Islet precursor cell (in vitro differentiated cells): ENCODE measurements at regions not wholly inside any gene's neighbourhood (a gene's known extent, or its start where the extent isn't known, plus 50 kb on each side); places are given as distances from the start of the nearest gene placed in this dataset.
"Not testable (repeated sequence)": the region's sequence is repeated elsewhere in the genome, so short reads cannot be mapped to it uniquely, and the experiment has no call there.

Source experiments
- DNase-seq: peaks from one replicate; pipeline ENCODE4 v3.0.0-alpha.2; 2018

DNA sequence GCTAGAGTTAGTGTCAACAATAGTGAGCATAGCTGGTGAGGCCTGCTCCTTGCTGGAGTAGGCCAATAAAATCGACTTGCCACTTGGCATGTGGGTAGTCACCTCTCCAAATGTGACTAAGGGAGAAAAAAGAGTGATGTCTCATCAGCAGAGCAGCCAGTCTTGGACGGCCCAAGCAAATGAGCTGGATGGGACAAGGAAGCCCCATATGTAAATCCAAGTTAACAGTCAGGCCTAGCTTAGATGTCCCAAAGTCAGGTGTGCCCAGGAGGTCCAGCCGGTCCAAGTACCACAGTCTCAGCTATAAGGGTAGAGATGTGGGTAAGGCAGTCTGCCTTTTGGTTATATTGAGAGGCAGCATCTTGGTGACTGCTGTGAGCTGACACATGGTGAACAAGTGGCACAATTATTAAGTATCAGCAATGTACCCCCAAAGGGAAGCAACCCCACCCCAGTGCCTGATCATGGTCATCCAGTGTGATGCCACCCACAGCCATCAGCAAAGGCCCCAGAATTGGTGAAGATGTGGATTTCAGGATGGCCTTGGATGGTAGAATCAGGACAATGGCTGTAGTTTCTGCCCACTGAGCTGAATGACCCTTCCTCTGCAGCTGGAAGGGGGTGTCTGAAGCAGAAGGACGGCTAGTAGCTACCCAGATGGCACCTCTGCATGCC lies 83.4 kb downstream of the TNFRSF13B start:
- peak; percentile 30 for DNase-seq

DNA sequence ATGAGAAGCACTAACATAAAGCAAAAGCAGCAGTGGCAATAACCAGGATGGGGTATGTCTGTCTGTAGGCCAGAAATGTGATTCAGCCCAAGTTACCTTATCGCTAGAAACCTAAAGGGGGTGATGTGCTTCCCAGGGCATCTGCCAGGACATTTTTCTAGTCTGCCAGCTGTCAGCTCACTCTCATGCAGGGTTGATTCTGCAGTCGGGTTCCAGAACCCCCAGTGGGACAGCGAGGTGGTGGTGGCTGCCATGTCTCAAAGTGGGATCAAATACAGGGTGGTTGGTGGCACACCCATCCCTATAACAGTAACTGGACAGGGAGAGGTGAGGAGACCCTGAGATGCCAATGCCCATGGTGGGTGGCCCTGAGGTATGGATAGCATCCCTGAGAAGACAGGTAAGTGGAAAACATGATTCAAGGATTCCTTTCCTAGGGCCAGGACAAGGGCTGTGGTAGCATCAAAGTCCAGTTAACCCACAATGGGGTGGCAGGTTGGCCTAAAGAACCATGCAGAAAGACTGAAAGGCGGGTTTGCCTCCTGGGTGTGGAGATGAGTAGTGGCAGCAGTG lies 84.3 kb downstream of the TNFRSF13B start:
- peak; percentile 37 for DNase-seq

DNA sequence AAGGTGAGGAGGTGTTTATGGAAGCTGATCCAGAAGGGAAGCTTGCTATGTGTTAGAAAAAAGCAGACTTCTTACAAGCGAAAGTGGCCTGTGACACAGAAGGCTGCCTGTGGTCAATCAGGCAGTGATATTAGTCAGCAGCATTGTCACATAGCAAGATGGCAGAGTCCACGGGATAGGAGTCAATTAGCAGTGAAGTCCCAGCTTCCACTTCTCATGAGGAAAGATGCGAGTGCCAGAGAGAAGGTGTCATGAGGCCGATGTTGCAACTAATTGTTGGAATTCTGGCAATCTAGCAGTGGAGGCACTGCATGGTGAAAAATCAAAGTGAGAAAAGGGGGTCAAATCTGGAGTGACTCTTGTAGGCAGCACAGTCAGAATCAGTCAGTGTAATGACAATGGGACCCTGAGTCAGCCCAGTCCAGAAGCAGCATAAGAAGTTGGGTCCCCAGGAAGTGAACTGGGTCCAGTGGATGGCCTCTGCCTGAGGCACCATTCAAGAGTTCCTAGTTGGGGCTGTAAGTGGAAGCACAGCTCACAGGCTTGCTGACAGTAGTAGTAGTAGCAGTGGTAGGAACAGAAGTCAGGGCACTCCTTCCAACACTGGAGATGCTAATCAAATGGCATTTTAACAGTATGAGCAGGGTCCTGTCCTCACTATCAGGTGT lies 85.1 kb downstream of the TNFRSF13B start:
- peak; percentile 42 for DNase-seq

DNA sequence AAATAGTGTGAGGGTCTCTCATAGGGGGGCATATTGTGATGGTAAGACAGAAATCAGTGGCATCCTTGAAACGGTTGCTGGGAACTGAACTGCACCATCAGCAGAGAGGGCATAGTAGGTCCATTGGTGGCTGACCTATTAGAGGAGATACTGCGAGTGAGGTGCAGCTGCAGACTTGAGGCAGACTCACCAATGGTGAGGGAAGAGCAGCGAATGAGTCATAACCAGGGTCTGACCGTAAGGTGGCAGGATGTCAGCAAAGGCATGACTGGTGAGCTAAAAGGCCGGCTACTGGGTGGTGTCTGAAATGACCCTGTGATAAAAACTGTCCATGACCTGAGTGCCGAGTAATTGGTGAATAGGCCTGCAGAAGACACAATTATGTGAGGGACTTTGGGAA lies 86.7 kb downstream of the TNFRSF13B start:
- not testable (repeated sequence) for DNase-seq

DNA sequence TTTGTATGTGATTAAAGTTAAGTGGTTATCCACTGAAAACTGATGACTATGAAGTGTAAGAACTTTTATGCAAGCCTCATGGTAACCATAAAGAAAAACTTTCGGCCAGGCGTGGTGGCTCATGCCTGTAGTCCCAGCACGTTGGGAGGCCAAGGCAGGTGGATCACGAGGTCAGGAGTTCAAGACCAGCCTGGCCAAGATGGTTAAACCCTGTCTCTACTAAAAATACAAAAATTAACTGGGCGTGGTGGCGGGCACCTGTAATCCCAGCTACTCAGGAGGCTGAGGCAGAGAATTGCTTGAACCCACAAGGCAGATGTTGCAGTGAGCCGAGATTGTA lies 89.0 kb downstream of the TNFRSF13B start:
- DNase-seq: not testable (repeated sequence)

DNA sequence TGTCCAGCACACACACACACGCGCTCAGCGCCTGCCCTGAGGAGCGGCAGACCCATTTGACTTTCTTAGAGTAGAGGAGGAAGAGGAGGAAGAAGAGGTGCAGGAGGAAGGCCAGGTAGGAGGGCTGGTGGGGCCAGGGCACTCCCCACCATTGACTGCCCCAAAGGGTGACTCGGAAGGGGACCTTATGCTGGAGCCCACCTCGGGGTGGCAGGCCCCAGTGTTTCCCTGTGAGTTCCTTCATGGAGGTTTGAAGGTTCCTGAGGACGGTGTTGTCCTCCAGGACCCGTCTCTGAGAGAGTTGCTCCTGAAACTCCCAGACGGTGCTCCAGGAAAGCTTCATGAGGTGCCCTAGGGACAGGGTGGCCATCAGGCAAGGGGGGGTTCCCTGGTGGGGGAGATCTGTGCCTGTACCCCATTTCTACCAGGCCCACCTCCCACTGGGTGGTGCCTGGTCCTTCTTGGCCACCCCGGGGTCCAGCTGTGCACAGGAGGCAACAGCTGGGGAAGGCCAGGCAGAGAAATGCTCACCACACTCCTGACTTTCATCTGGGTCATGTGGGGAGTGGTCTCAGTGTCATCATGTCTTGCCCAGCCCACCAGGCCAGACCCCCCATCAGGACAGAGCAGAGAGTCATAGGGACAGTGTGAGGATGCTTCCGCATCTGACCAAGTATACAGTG lies 89.5 kb downstream of the TNFRSF13B start:
- peak; percentile 32 for DNase-seq

DNA sequence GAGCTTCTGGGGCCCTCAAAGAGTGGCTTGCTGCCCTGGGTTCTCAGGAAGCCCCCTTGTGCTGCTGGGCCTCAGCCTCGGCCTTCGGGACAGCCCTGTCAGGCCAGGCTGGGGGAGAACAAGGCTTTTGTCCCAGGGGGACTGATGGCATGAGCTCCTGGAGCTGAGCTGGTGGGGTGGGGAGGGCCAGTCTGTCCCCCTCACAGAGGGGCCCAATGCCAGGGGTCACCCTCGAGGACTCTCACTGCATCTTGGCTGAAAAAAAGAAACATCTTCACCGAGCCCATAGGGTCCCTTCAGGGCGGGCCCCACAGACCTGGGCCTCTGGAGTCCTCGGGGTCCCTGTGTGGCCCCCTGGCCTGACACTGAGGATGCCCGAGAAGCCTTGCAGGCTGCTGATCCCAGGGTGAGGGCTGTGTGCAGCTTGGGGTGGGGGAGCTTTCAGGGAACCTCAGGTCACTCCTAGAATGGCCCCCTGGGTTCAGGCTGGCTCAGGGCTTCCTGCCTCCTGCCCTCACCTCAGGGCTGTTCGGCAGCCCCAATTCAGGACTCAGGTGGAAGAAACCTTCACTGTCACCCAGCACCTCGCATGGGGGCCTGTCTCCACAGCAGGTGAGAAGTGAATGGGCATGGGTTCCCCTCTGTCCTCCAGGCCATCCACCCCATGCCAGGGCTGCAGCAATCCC lies 90.5 kb downstream of the TNFRSF13B start:
- peak; percentile 47 for DNase-seq

DNA sequence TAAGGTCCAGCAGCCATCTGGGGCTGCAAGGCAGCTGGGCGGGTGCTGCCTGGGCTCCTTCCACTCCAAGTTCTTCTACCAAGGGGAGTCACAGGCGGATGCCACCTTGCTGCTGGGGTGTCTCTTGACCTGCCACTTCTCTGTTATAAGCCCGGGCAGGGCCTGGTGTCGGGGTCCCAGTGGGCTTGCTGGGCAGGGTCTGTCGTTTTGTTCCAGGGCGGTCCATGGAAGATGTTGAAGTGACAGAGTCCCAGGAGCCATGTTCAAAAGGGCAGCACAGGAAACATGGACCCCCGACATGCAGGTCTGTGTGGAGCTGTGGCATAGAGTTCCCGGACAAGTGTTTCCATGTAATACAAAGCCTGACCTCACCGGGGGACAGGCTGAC lies 91.1 kb downstream of the TNFRSF13B start:
- DNase-seq: peak; percentile 43

DNA sequence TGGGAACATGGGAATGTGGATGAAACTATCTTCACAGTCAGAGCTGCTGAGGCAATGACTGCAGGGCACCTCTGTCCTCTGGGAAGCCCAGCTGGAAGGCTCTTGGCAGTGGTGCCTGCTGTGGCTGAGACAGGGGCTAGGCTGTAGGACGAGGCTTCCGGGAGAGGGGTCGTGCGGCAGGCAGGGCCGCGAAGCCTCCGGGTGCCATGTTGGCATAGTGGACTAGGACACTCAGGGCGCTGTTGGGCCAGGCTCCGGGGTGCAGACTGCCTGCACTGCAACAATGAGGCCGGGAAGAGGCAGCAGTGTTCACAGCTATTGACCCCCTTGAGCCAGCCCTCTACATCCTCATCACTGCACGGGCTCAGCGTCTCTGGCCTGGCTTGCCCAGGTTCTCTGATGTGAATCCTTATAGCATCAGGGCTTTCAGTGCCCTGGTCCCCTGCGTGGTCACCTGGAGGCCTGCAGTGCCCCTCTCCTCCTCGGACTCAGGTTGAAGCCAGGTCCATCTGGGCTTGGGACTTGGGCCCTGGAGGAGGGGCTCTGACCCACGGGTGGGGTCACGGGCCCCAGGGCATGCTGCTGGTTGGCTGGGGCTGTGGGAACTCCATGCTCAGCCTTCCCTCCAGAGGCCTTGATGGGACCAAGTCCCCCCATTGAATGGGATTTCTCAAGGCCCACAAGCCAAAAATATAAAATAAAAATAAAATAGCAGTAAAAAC lies 91.6 kb downstream of the TNFRSF13B start:
- DNase-seq: peak; percentile 51

DNA sequence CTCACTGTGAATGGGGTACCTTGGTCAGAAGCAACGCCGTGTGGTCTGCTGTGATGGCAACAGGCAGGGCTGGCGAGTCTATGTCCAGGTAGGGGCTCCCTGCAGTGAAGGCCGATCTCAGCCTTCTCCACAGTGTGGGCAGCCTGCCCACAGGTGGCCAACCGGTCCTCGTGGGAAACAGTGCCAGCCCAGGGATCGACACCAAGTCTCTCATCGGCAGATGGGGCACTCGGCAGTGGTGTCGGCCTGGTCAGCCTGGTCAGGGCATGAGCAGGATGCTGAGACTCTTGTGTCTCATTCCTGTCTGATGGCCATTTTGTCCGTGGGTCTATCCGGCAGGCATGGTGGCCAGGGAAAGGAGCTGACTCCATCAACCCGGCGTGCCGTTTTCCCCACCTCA lies 92.2 kb downstream of the TNFRSF13B start:
- no peak for DNase-seq

DNA sequence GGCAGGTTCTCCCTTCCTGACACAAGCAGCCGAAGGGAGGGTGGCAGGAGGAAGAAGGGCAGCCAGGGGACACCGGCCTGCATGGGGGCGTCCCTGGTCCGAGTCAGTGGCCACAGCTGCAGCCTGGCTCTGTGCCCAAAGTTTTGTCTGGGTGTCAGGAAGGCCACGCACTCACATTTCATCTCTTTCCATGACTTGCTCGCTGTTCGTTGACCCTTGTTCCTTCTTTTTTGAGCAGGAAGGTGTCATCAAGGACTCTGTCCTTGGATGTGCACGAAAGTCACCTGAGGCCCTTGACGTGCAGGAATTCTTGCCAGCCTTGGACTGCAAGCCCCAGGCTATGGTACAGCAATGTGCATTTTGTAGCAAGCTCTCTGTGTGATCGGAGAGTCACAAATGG lies 93.3 kb downstream of the TNFRSF13B start:
- DNase-seq: peak; percentile 45

DNA sequence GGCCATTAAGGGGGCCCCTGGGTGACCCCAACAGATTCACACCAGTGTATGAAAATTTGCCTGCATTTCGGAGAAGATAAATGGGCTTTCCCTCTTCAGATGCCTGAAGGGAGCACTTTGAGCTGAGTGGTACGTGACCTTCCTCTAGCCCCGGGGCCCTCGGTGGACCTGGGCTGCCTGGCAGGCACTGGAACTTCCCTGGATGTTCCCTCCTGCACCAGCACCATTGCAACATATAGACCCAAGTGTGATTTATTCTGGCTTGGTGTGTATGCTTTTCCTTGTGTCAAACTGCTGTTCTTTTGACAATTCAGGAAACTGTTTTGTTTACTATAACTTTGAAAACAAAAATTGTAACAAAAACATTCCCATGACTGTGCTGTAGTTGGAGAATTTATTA lies 93.8 kb downstream of the TNFRSF13B start:
- peak; percentile 37 for DNase-seq

DNA sequence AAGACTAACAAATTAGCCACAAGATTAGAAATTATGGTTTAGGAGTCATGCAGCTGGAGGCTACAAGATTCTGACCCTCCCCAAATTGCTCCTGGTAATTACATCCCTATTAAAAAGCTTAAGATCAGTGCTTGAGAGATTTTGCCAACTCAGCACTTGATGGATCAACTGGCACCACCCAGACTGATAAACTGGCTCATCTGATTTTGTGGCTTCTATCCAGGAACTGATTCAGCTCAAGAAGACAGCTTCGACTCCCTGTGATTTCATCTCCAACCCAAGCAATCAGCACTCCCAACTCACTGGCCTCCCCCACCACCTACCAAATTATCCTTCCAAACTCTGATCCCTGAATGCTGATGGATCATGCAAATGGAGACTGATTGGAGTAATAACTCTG lies 94.8 kb downstream of the TNFRSF13B start:
- no peak for DNase-seq

DNA sequence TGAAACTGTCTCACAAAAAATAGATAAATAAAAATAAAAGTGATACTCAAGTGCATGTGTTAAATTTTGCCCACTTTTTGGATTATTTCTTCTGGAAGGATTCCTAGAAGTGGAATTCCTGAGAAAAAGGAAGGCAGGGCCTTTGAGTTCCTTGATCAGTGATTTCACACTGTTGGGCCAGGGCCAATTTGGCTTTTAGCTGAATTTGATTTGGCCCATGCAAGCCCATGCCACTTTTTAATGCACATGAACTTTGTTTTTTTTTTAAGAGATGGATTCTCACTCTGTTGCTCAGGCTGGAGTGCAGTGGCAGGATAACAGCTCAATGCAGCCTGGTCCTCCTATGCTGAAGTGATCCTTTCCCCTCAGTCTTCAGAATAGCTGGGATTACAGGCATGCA lies 96.3 kb downstream of the TNFRSF13B start:
- peak; percentile 12 for DNase-seq

DNA sequence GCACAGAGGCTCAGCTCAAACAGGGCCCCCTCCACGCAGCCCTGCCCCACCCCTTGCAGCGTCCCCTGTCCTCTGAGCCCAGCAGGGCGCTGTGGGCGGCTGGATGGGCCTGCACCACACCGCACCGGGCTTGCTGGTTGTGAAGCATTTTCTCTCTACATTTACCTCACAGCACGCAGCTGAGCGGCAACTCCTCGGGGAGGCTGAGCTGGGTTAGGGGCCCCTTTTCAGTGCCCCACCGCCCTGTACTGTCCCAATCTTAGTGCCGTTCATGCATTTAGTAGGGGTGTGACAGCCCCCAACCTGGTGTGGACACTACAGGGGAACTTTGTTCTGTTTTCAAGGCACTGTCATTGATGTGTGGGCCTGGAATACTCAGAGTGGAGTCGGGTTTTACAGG lies 97.7 kb downstream of the TNFRSF13B start:
- peak; percentile 41 for DNase-seq

DNA sequence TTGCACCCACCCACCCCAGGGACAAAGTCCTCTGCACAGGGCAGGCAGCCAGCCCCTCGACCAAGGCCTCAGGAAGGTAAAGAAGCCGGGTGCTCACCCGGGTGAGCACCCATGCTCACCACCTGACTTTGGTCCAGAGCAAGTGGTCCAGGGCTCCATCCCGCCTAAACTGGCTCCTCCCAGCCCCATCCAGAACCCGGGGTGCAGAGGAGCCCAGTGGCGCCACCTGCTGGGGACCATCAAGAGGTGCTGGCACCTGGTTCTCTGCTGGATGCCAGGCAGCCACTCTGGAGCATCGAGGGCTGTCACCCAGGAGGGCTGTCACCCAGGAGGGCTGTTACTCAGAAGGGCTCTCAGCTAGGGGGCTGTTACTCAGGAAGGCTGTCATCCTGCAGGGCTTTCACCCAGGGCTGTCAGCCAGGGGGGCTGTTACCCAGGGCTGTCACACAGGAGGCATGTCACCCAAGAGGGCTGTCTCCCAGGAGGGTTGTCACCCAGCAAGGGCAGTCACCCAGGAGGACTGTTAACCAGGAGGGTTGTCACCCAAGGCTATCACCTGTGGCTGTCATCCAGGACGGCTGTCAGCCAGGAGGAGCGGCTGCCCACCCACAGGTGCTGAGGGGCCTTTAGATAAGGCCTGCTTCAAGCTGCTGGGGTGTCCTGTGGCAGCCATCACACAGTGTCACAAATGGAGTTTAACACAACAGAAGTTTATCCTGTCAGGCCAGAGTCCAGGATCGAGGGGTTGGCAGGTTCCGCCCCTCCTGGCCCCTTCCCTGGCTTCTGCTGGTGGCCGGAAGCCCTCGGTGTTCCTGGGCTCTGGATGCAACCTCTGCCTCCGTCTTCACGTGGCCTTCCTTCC lies 98.5 kb downstream of the TNFRSF13B start:
- peak; percentile 75 for DNase-seq

DNA sequence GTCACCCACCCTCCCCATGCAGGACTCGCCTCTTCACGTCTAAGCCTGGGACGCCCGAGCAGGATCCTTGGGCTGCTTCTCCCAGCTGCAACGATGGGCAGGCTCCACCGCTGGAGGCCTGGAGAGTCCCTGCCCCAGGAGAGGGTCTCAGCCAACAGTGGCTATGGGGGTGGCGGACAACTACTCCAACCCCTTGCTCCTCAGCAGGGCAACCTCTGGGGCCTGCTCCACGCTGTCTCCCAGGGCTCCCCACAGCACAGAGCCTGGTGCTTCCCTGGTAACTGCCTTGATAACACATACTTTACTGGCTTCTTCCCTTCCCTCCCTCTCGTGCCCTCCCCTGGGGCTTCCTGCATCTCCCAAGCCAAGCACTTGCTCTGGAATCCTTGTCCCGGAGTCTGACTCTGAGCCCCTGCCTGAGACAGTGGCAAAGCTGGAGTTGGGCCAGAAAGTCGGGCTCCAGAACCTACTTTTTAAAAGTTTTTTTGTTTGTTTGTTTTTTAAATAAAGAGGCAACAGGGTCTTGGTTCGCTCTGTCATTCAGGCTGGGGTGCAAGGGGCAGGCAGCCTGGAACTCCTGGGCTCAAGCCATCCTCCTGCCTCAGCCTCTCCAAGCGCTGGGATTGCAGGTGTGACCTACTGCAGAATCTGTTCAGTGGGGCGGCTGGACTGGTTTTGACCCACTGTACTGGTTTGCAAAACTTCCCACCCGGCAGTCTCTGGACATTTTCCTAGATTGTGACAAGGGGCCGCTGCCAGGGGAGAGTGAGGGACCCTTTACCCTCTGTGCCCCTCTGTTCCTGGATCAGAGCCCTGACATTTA lies 99.4 kb downstream of the TNFRSF13B start:
- peak; percentile 71 for DNase-seq

DNA sequence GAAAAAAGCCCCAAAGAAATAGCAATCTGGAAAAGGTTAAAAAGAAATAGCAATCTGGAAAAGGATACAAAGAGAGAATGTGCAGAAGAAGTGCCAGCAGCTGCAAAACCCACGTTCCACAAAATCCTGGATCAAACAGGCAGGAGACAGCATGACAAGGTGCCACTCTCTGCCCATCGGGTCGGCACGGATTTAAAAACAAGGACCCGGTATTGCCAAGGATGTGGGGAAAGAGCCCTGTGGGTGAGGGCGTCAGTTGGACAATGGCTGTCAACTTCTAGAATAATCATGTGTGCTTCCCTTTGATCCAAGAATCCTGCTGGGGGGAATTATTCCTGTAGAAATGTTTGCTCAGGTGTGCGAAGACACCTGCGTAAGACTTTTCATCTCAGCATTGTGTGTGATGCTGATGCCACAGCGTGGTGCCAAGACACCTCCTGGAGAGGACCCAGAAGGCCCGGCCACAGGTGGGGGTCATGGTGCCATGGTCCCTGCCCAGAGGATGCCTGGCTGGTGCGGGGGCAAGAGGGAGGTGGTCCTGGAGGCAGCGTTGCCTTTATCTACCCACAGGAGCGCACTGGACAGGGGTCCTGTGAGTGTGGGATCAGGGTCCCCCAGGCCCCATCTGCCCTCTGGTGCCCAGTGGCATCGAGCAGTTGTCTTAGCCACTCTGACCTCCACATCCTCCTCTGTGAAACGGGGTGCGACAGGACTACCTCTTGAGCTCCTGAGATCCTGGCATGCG lies 100.3 kb downstream of the TNFRSF13B start:
- DNase-seq: peak; percentile 32

DNA sequence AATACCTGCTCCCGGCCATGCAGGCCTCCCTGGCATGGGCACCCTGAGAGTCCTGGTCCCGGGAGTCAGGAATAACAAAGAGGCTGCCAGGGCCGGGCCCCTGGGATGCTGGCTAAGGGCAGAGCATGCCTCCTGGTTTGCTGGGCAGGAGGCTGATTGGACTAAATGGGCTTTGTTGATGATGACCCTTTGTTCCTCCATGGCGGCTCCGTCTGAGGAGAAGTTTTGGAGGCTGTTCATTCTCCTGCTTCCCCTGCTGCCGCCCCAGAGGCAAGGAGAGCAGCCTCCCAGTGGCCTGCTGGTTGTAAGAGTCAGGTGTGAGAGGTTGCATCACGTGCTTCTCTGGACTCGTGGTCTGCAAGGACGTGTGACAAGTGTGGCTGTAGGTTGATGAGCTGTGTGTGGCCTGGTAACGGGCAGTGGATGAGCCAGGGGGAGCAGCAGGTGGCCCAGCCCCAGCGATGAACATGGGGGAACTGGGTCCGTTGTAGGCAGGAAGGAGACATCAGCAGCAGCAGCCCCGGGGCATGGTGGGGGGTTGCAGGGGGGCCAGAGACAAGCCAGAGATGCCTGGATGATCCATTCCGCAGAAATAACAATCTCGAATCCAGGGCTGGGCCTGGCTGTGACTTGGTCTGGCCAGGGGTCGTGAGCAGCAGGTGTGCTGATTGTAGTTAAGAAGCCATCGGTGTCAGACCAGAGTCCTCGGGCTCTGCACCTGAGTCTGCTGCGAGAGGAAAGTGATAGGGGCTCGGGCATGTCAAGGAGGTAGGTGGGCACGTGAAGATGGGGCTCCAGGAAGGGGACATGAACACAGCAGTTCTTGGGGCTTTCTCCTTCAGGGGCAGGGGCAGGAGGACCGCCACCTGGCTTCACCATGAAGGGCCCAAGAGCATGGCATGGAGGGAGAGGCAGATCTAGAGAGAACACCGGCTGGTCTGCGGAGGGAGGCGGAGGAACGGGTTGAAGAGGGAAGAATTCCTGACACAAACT lies 101.4 kb downstream of the TNFRSF13B start:
- peak; percentile 60 for DNase-seq
